H1 (cell line): ENCODE measurements at regions not wholly inside any gene's neighbourhood (a gene's known extent, or its start where the extent isn't known, plus 50 kb on each side); places are given as distances from the start of the nearest gene placed in this dataset.

ENCODE experiments used
- CTCF ChIA-PET: fragments of 300-600 bp; sonication (Branson Sonifier 250); formaldehyde crosslinking; loops from one replicate; lab custom pipeline; 2021; ENCODE audit not compliant: partially characterized antibody; lab: Charles Lee
- POLR2A ChIA-PET: fragments of 300-600 bp; sonication (Branson Sonifier 250); formaldehyde crosslinking; loops from one replicate; lab custom pipeline; 2021; ENCODE audit warnings: inconsistent platforms; ENCODE audit not compliant: partially characterized antibody; lab: Charles Lee
- DNase-seq, 2 experiments: peaks; one replicate each; pipeline versions ENCODE4 v3.0.0 to v3.0.0-alpha.2; 2010 to 2022; ENCODE audit warnings: low spot score in 2 of 2, low read depth in 1 of 2, mixed read lengths in 1 of 2
- FAIRE-seq: peaks from 2 replicates; lab custom pipeline; 2011; peaks lifted over from hg19 to GRCh38; lab: Jason Lieb, UNC
- H2AFZ ChIP-seq: 2 replicates; pipeline ENCODE4 v1.8.1; 2012; ENCODE audit warnings: low read length, inconsistent platforms
- H2AK5ac ChIP-seq: 2 replicates; pipeline ENCODE4 v1.6.1; 2013; ENCODE audit warnings: low read depth, low read length
- H2BK120ac ChIP-seq: replicated peaks from 2 replicates; pipeline ENCODE3; 2013; ENCODE audit warnings: low read depth, low read length, inconsistent platforms
- H2BK12ac ChIP-seq: 2 replicates; pipeline ENCODE4 v1.6.1; 2013; ENCODE audit warnings: low read depth, low read length
- H2BK15ac ChIP-seq: 2 replicates; pipeline ENCODE4 v1.6.1; 2013; ENCODE audit warnings: low read length
- H2BK20ac ChIP-seq: 2 replicates; pipeline ENCODE4 v1.6.1; 2013; ENCODE audit warnings: low read length
- H2BK5ac ChIP-seq: 2 replicates; pipeline ENCODE4 v1.6.1; 2013; ENCODE audit warnings: low read depth, low read length
- H3K14ac ChIP-seq: 2 replicates; pipeline ENCODE4 v1.6.1; 2013; ENCODE audit warnings: inconsistent platforms; ENCODE audit not compliant: insufficient read length
- H3K18ac ChIP-seq: 2 replicates; pipeline ENCODE4 v1.6.1; 2013; ENCODE audit warnings: low read length; ENCODE audit errors: extremely low read depth
- H3K23ac ChIP-seq: 2 replicates; pipeline ENCODE4 v1.6.1; 2013; ENCODE audit warnings: inconsistent platforms; ENCODE audit not compliant: insufficient read length
- H3K23me2 ChIP-seq: 2 replicates; pipeline ENCODE4 v1.6.1; 2013; ENCODE audit warnings: low read depth, low read length
- H3K27ac ChIP-seq: 2 replicates; pipeline ENCODE4 v1.6.1; 2011; ENCODE audit warnings: low read depth, low read length, inconsistent platforms
- H3K27me3 ChIP-seq, 4 experiments: replicated peaks in 1 of 4; 1 replicate in 1 of 4; 2 replicates in 3 of 4; pipeline versions ENCODE4 v1.6.1 to v1.8.1; 2011 to 2013; ENCODE audit warnings: low read length in 3 of 4, mild to moderate bottlenecking in 3 of 4, inconsistent platforms in 2 of 4, mixed read lengths in 2 of 4, moderate library complexity in 1 of 4; ENCODE audit not compliant: control insufficient read depth in 3 of 4, insufficient read depth in 3 of 4; ENCODE audit errors: extremely low read depth in 1 of 4
- H3K36me3 ChIP-seq, 4 experiments: 2 replicates each; pipeline versions ENCODE4 v1.6.1 to v1.8.1; 2011 to 2013; ENCODE audit warnings: mild to moderate bottlenecking in 4 of 4, low read length in 3 of 4, moderate library complexity in 2 of 4, control low read depth in 1 of 4, inconsistent platforms in 1 of 4; ENCODE audit not compliant: insufficient read depth in 4 of 4, control insufficient read depth in 2 of 4
- H3K4ac ChIP-seq: replicated peaks from 2 replicates; pipeline ENCODE3; 2013; ENCODE audit warnings: low read length, low read depth, mixed read lengths, inconsistent platforms; ENCODE audit not compliant: insufficient read length
- H3K4me1 ChIP-seq, 4 experiments: replicated peaks in 1 of 4; 1 replicate in 1 of 4; 2 replicates in 3 of 4; pipeline versions ENCODE4 v1.6.1 to v1.8.1; 2011 to 2013; ENCODE audit warnings: low read length in 3 of 4, inconsistent platforms in 2 of 4, mixed read lengths in 1 of 4; ENCODE audit not compliant: insufficient read depth in 4 of 4, control insufficient read depth in 3 of 4
- H3K4me2 ChIP-seq, 2 experiments: 2 replicates each; pipeline versions ENCODE4 v1.6.1 to v1.8.1; 2011 to 2013; ENCODE audit warnings: low read depth in 2 of 2, low read length in 2 of 2, control low read depth in 1 of 2, inconsistent platforms in 1 of 2, mild to moderate bottlenecking in 1 of 2; ENCODE audit not compliant: insufficient read depth in 1 of 2
- H3K4me3 ChIP-seq, 4 experiments: fragments of 200-600, 300-600 bp in 1 of 4; sonication (generic), shearing (Covaris generic), sonication (Bioruptor Twin) in 1 of 4; 2 replicates each; pipeline versions ENCODE4 v1.5.1 to v1.8.1; 2011 to 2016; ENCODE audit warnings: low read length in 4 of 4, low read depth in 3 of 4, control low read depth in 2 of 4, inconsistent platforms in 2 of 4, mild to moderate bottlenecking in 2 of 4, mixed read lengths in 1 of 4, moderate library complexity in 1 of 4; ENCODE audit not compliant: insufficient read depth in 2 of 4; ENCODE audit errors: extremely low read depth in 1 of 4
- H3K56ac ChIP-seq: replicated peaks from 2 replicates; pipeline ENCODE3; 2013; ENCODE audit warnings: low read depth, mild to moderate bottlenecking, mixed read lengths, low read length, inconsistent platforms; ENCODE audit not compliant: insufficient read length
- H3K79me1 ChIP-seq: 2 replicates; pipeline ENCODE4 v1.6.1; 2013; ENCODE audit warnings: low read depth, low read length, control low read depth
- H3K79me2 ChIP-seq, 2 experiments: 2 replicates each; pipeline versions ENCODE4 v1.6.1 to v1.8.1; 2012 to 2013; ENCODE audit warnings: low read length in 2 of 2, mild to moderate bottlenecking in 2 of 2, inconsistent platforms in 1 of 2; ENCODE audit not compliant: insufficient read depth in 2 of 2, control insufficient read depth in 1 of 2
- H3K9ac ChIP-seq, 4 experiments: replicated peaks in 1 of 4; 1 replicate in 1 of 4; 2 replicates in 3 of 4; pipeline versions ENCODE4 v1.6.1 to v1.8.1; 2011 to 2013; ENCODE audit warnings: low read depth in 3 of 4, low read length in 3 of 4, control low read depth in 2 of 4, mild to moderate bottlenecking in 2 of 4, moderate library complexity in 2 of 4, inconsistent platforms in 1 of 4; ENCODE audit errors: extremely low read depth in 1 of 4
- H3K9me3 ChIP-seq, 2 experiments: 2 replicates each; pipeline versions ENCODE4 v1.6.1 to v1.8.1; 2012 to 2013; ENCODE audit warnings: mild to moderate bottlenecking in 2 of 2, moderate library complexity in 2 of 2, control low read depth in 1 of 2, inconsistent platforms in 1 of 2, low read depth in 1 of 2, low read length in 1 of 2, mixed read lengths in 1 of 2; ENCODE audit not compliant: insufficient read depth in 2 of 2
- H4K20me1 ChIP-seq, 2 experiments: replicated peaks in 1 of 2; 2 replicates each; pipeline versions ENCODE3 to v1.8.1; 2011 to 2013; ENCODE audit warnings: inconsistent platforms in 2 of 2, low read length in 2 of 2, mild to moderate bottlenecking in 1 of 2; ENCODE audit not compliant: insufficient read depth in 2 of 2, control insufficient read depth in 1 of 2
- H4K5ac ChIP-seq: 2 replicates; pipeline ENCODE4 v1.6.1; 2013; ENCODE audit warnings: low read length, low read depth, mixed read lengths, inconsistent platforms; ENCODE audit not compliant: insufficient read length
- H4K8ac ChIP-seq: 2 replicates; pipeline ENCODE4 v1.8.0; 2013; ENCODE audit warnings: mild to moderate bottlenecking, moderate library complexity, low read length, inconsistent platforms; ENCODE audit not compliant: insufficient read depth; ENCODE audit errors: extremely low read depth
- H4K91ac ChIP-seq: replicated peaks from 2 replicates; pipeline ENCODE3; 2013; ENCODE audit warnings: low read length, mixed read lengths, inconsistent platforms; ENCODE audit not compliant: insufficient read length
- ASH2L ChIP-seq: fragments of 200-600, 300-600 bp; sonication (generic); IDR thresholded peaks from one replicate; pipeline ENCODE4 v1.7.1; 2017; ENCODE audit warnings: low read length
- ATF3 ChIP-seq: IDR thresholded peaks from 2 replicates; pipeline ENCODE4 v1.6.1; 2011; ENCODE audit warnings: low read depth, mild to moderate bottlenecking, low read length; ENCODE audit not compliant: insufficient read depth
- CEBPB ChIP-seq: IDR thresholded peaks from 2 replicates; pipeline ENCODE4 v1.6.1; 2012; ENCODE audit warnings: low read depth, low read length
- GABPA ChIP-seq: IDR thresholded peaks from 2 replicates; pipeline ENCODE4 v1.6.1; 2011; ENCODE audit warnings: mild to moderate bottlenecking, low read length, moderate library complexity, borderline replicate concordance; ENCODE audit not compliant: insufficient read depth
- GTF2F1 ChIP-seq: IDR thresholded peaks from 2 replicates; pipeline ENCODE4 v1.6.1; 2012; ENCODE audit warnings: low read depth, low read length, improper control_type of control experiment, borderline replicate concordance
- JUND ChIP-seq: IDR thresholded peaks from 2 replicates; pipeline ENCODE4 v1.6.1; 2011; ENCODE audit warnings: mild to moderate bottlenecking, improper control_type of control experiment, low read length
- KDM1A ChIP-seq: fragments of 200-600, 300-600 bp; sonication (generic); IDR thresholded peaks from 2 replicates; pipeline ENCODE4 v1.7.1; 2016; ENCODE audit warnings: mild to moderate bottlenecking, low read length, borderline replicate concordance
- PHF8 ChIP-seq: fragments of 200-600 bp; sonication (generic); conservative IDR thresholded peaks from 2 replicates; pipeline ENCODE4 v1.7.1; 2012; ENCODE audit warnings: low read depth, mild to moderate bottlenecking, inconsistent platforms, low read length, moderate library complexity
- RAD21 ChIP-seq, 2 experiments: IDR thresholded peaks in 1 of 2; conservative IDR thresholded peaks in 1 of 2; 2 replicates each; pipeline ENCODE4 v1.6.1; 2011; ENCODE audit warnings: low read depth in 2 of 2, low read length in 2 of 2, improper control_type of control experiment in 1 of 2, inconsistent platforms in 1 of 2, mild to moderate bottlenecking in 1 of 2, moderate library complexity in 1 of 2
- SIN3A ChIP-seq, 2 experiments: IDR thresholded peaks in 1 of 2; conservative IDR thresholded peaks in 1 of 2; 2 replicates each; pipeline ENCODE4 v1.6.1; 2011 to 2012; ENCODE audit warnings: low read length in 2 of 2, improper control_type of control experiment in 1 of 2, low read depth in 1 of 2, mild to moderate bottlenecking in 1 of 2
- TBP ChIP-seq: IDR thresholded peaks from 2 replicates; pipeline ENCODE4 v1.6.1; 2011; ENCODE audit warnings: low read depth, low read length, improper control_type of control experiment
- ZNF274 ChIP-seq: IDR thresholded peaks from 2 replicates; pipeline ENCODE4 v1.7.0; 2012; ENCODE audit warnings: low read length, borderline replicate concordance; ENCODE audit errors: extremely low read depth
- WGBS, 2 experiments: shearing (Covaris generic) in 1 of 2; methylation state at CpG; one replicate each; pipeline versions ENCODE4 v1.1.6 to v1.1.7; 2013 to 2015; ENCODE audit warnings: low lambda C conversion rate in 2 of 2, mixed read lengths in 2 of 2, inconsistent platforms in 1 of 2, low coverage in 1 of 2, missing lambda C conversion rate in 1 of 2; ENCODE audit not compliant: insufficient replicate concordance in 2 of 2, insufficient coverage in 1 of 2, insufficient read length in 1 of 2; ENCODE audit errors: extremely low coverage in 1 of 2, missing lambda C conversion rate in 1 of 2; 5-methylcytosine and 5-hydroxymethylcytosine counted together
- TF ChIP-seq, protein P1 (sequence below): IDR thresholded peaks from 2 replicates; pipeline ENCODE4 v1.6.1; 2012; ENCODE audit warnings: inconsistent platforms

DNA sequence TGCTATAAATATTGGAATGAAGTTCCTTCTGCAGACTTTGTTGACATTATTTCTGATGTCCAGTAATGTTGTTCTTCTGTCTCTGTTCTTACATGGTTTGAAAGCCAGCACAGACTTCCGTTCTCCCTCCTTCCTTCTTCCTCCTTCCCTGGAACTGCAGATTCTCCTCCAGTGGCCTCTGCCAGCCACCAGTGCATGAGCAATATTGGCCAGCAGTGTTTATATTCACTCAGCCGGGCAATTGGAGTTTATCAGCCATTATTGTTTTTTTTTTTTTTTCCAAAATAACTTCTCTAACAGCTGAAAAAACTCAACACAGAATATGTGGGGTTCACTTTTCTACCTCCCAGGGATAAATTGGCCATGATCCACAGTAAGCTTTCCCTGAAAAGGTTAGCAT, 86.8 kb downstream of the ADCYAP1 start:
- Histone ChIP-seq H3K4me3 (no peak overlapping the region), H4K8ac (no peak overlapping the region), H2BK20ac (no peak overlapping the region), H3K27ac (no peak overlapping the region), H3K79me1 (peaks cover 2% of the 10 kb centered on the region; the same call in 1 of the 2 replicates), H4K91ac (no peak overlapping the region), H4K5ac (no peak overlapping the region), H3K14ac (no peak overlapping the region), H3K27me3 (no peaks in the 10 kb centered on the region), H3K23ac (no peak overlapping the region), H3K4me1 (peaks cover 0 to 1% (median 0%) of the 10 kb centered on the region in 4 experiments; a peak in 1 of 7 replicates), H3K4ac (no peak overlapping the region), H3K36me3 (peaks cover 0 to 4% (median 0%) of the 10 kb centered on the region in 4 experiments; a peak in 1 of 8 replicates), H3K18ac (no peak overlapping the region), H3K4me2 (no peak overlapping the region), H2AK5ac (no peak overlapping the region), H2BK12ac (no peak overlapping the region), H3K9ac (no peak overlapping the region), H2BK120ac (no peak overlapping the region), H2BK5ac (no peak overlapping the region), H3K23me2 (no peaks in the 10 kb centered on the region), H4K20me1 (no peaks in the 10 kb centered on the region), H2AFZ (no peak overlapping the region), H3K56ac (no peak overlapping the region), H3K79me2 (peaks cover 0 to 28% of the 10 kb centered on the region in 2 experiments; a peak in 1 of 4 replicates), H3K9me3 (peaks cover 2 to 9% of the 10 kb centered on the region in 2 experiments; a peak in 2 of 4 replicates), H2BK15ac (no peak overlapping the region)
- WGBS, 2 experiments: 83% methylated on average over 2 of the region's 2 CpGs; no CpG with 5 or more reads in 1 of the 2 experiments
- CTCF ChIA-PET: interaction anchor here (0.7 to 1.2 kb wide), 2 partner anchors 37 to 86 kb away, joined by 3 to 4 read pairs; no protein-coding TSS in a partner anchor
- POLR2A ChIA-PET: no interaction called here
- FAIRE-seq (no peak), DNase-seq (no peak)
- TF ChIP-seq TBP (no peak), SIN3A (conservative IDR thresholded peaks at IDR 0.05 in 1 of 2, IDR thresholded peaks at IDR 0.05 in 1 of 2; ENCODE audit: low read depth in 1 of 2, low read length in 2 of 2) (no peak), ZNF274 (no peak), ATF3 (no peak), GTF2F1 (no peak), ASH2L (no peak), PHF8 (no peak), RAD21 (IDR thresholded peaks at IDR 0.05 in 1 of 2, conservative IDR thresholded peaks at IDR 0.05 in 1 of 2; ENCODE audit: low read depth in 2 of 2, low read length in 2 of 2) (no peak), JUND (no peak), GABPA (no peak), CEBPB (no peak), KDM1A (no peak)
- TF ChIP-seq, protein P1, sequence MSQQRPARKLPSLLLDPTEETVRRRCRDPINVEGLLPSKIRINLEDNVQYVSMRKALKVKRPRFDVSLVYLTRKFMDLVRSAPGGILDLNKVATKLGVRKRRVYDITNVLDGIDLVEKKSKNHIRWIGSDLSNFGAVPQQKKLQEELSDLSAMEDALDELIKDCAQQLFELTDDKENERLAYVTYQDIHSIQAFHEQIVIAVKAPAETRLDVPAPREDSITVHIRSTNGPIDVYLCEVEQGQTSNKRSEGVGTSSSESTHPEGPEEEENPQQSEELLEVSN: no peak
